PC-3 (cell line): ENCODE measurements at regions not wholly inside any gene's neighbourhood (a gene's known extent, or its start where the extent isn't known, plus 50 kb on each side); places are given as distances from the start of the nearest gene placed in this dataset.

Source experiments
- ATAC-seq: fragments of 200-7000 bp; cut with Tn5 transposase; 2 replicates; pipeline ENCODE4 v1.9.1; 2020; ENCODE audit warnings: mild to moderate bottlenecking, moderate library complexity
- BruUV-seq: library from RNA; stranded (reverse); fragments of 400-500 nt; replicated peaks from 2 replicates; lab custom pipeline; 2021; lab: Mats Ljungman, UMichigan
- CTCF ChIA-PET: fragments of 300-600 bp; sonication (Branson Sonifier 250); formaldehyde crosslinking; loops from one replicate; lab custom pipeline; 2022; ENCODE audit warnings: antibody characterized with exemption; lab: Charles Lee
- POLR2A ChIA-PET: fragments of 300-600 bp; sonication (Branson Sonifier 250); formaldehyde crosslinking; loops from one replicate; lab custom pipeline; 2022; ENCODE audit warnings: antibody characterized with exemption; ENCODE audit not compliant: unreplicated experiment; lab: Charles Lee
- DNase-seq: peaks from one replicate; pipeline ENCODE4 v3.0.0-alpha.2; 2015
- H2AFZ ChIP-seq: fragments of 300-600 bp; sonication (generic); 2 replicates; pipeline ENCODE4 v1.6.0; 2016; ENCODE audit warnings: antibody characterized with exemption, low read length
- H3F3A ChIP-seq: fragments of 300-600 bp; sonication (generic); one replicate; pipeline ENCODE4 v1.6.0; 2017; ENCODE audit warnings: antibody characterized with exemption, low read length, control low read depth, mild to moderate bottlenecking; ENCODE audit not compliant: unreplicated experiment
- H3K27ac ChIP-seq: fragments of 300-600 bp; sonication (generic); 2 replicates; pipeline ENCODE4 v1.5.1; 2016; ENCODE audit warnings: mild to moderate bottlenecking, low read length
- H3K27me3 ChIP-seq: fragments of 300-600 bp; sonication (generic); 2 replicates; pipeline ENCODE4 v1.6.1; 2016; ENCODE audit warnings: low read length, mixed read lengths
- H3K36me3 ChIP-seq: fragments of 300-600 bp; sonication (generic); 2 replicates; pipeline ENCODE4 v1.6.1; 2016; ENCODE audit warnings: low read depth, mixed run types, low read length, mixed read lengths
- H3K4me1 ChIP-seq: fragments of 300-600 bp; sonication (generic); 2 replicates; pipeline ENCODE4 v1.5.1; 2016; ENCODE audit warnings: low read length; ENCODE audit not compliant: insufficient read depth
- H3K4me2 ChIP-seq: fragments of 300-600 bp; sonication (generic); 2 replicates; pipeline ENCODE4 v1.6.0; 2016; ENCODE audit warnings: low read length
- H3K4me3 ChIP-seq: fragments of 300-600 bp; sonication (generic); 2 replicates; pipeline ENCODE4 v1.5.1; 2016; ENCODE audit warnings: mild to moderate bottlenecking, low read length, mixed read lengths
- H3K79me2 ChIP-seq: fragments of 300-600 bp; sonication (generic); 2 replicates; pipeline ENCODE4 v1.6.1; 2017; ENCODE audit warnings: low read length, mixed read lengths
- H3K9ac ChIP-seq: fragments of 300-600 bp; sonication (generic); 2 replicates; pipeline ENCODE4 v1.6.0; 2016; ENCODE audit warnings: mild to moderate bottlenecking, low read length
- H3K9me2 ChIP-seq: fragments of 300-600 bp; sonication (generic); replicated peaks from 2 replicates; pipeline ENCODE4 v1.6.1; 2016; ENCODE audit warnings: mixed run types, low read length, mixed read lengths
- H3K9me3 ChIP-seq: fragments of 300-600 bp; sonication (generic); 2 replicates; pipeline ENCODE4 v1.6.1; 2016; ENCODE audit warnings: low read length, mixed read lengths
- H4K20me1 ChIP-seq: fragments of 300-600 bp; sonication (generic); 2 replicates; pipeline ENCODE4 v1.6.1; 2016; ENCODE audit warnings: low read length, mixed read lengths
- EZH2 ChIP-seq: fragments of 300-600 bp; sonication (generic); IDR thresholded peaks from one replicate; pipeline ENCODE4 v1.6.1; 2017; ENCODE audit warnings: antibody characterized with exemption, mild to moderate bottlenecking, low read length; ENCODE audit not compliant: unreplicated experiment
- EZH2phosphoT487 ChIP-seq: fragments of 300-600 bp; sonication (generic); IDR thresholded peaks from 2 replicates; pipeline ENCODE4 v1.6.1; 2018; ENCODE audit warnings: mild to moderate bottlenecking, antibody characterized with exemption, low read length, borderline replicate concordance
- intact Hi-C: fragments of 100-400 bp; cut with micrococcal nuclease; formaldehyde crosslinking; loops from 2 replicates; pipeline ENCODE4 v1.9.0; 2023
- TF ChIP-seq, protein P1 (sequence below): fragments of 300-600 bp; sonication (generic); conservative IDR thresholded peaks from 2 replicates; pipeline ENCODE4 v1.5.1; 2017; ENCODE audit warnings: antibody characterized with exemption, low read depth, mild to moderate bottlenecking, low read length

GRCh38 chr6:141057761-141058160 is 1075.0 kb upstream of the GJE1 start:
- CTCF ChIA-PET, result no interaction called here
- H2AFZ ChIP-seq, result no peak overlapping the region
- POLR2A ChIA-PET, result no interaction called here
- no peak for DNase-seq
- H3K4me2 ChIP-seq, result no peak overlapping the region
- H3K9me3 ChIP-seq, result no peaks in the 10 kb centered on the region
- no peaks in the 10 kb centered on the region for H3K36me3 ChIP-seq
- no peaks in the 10 kb centered on the region for H3K27me3 ChIP-seq
- no TSS peak for BruUV-seq
- H4K20me1 ChIP-seq, result no peaks in the 10 kb centered on the region
- H3K79me2 ChIP-seq, result no peaks in the 10 kb centered on the region
- no peaks in the 10 kb centered on the region for H3K9me2 ChIP-seq
- intact Hi-C loops, result no loop called here
- H3K27ac ChIP-seq, result no peak overlapping the region
- H3K4me1 ChIP-seq, result no peaks in the 10 kb centered on the region
- no peak for ATAC-seq
- no peak overlapping the region for H3K9ac ChIP-seq
- H3F3A ChIP-seq, result no peaks in the 10 kb centered on the region
- TF ChIP-seq EZH2 (no peak), EZH2phosphoT487 (no peak)
- TF ChIP-seq, protein P1, sequence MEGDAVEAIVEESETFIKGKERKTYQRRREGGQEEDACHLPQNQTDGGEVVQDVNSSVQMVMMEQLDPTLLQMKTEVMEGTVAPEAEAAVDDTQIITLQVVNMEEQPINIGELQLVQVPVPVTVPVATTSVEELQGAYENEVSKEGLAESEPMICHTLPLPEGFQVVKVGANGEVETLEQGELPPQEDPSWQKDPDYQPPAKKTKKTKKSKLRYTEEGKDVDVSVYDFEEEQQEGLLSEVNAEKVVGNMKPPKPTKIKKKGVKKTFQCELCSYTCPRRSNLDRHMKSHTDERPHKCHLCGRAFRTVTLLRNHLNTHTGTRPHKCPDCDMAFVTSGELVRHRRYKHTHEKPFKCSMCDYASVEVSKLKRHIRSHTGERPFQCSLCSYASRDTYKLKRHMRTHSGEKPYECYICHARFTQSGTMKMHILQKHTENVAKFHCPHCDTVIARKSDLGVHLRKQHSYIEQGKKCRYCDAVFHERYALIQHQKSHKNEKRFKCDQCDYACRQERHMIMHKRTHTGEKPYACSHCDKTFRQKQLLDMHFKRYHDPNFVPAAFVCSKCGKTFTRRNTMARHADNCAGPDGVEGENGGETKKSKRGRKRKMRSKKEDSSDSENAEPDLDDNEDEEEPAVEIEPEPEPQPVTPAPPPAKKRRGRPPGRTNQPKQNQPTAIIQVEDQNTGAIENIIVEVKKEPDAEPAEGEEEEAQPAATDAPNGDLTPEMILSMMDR, result no peak
- no peak overlapping the region for H3K4me3 ChIP-seq

- H3K36me3 ChIP-seq, result no peaks in the 10 kb centered on the region
- no peaks in the 10 kb centered on the region for H3K79me2 ChIP-seq
- intact Hi-C loops, result no loop called here
- DNase-seq (no peak), ATAC-seq (no peak)
- no peak overlapping the region for H3K9ac ChIP-seq
- H2AFZ ChIP-seq, result no peak overlapping the region
- H3F3A ChIP-seq, result no peaks in the 10 kb centered on the region
- no peaks in the 10 kb centered on the region for H3K27me3 ChIP-seq
- H3K4me1 ChIP-seq, result no peaks in the 10 kb centered on the region
- no peak overlapping the region for H3K27ac ChIP-seq
- H3K9me2 ChIP-seq, result no peaks in the 10 kb centered on the region
- BruUV-seq, result no TSS peak
- H3K4me3 ChIP-seq, result no peak overlapping the region
- H3K9me3 ChIP-seq, result no peaks in the 10 kb centered on the region
- TF ChIP-seq EZH2 (no peak), EZH2phosphoT487 (no peak)
- TF ChIP-seq, protein P1, result no peak
- ChIA-PET POLR2A (no interaction called here), CTCF (no interaction called here)
- H4K20me1 ChIP-seq, result no peaks in the 10 kb centered on the region
- no peak overlapping the region for H3K4me2 ChIP-seq
These were observed 1075.6 kb upstream of the GJE1 start for GRCh38 chr6:141056945-141057625.

GRCh38 chr6:141050471-141050870 is 1082.3 kb upstream of the GJE1 start:
- no peaks in the 10 kb centered on the region for H3K79me2 ChIP-seq
- H3K4me1 ChIP-seq, result peaks cover 5% of the 10 kb centered on the region
- POLR2A ChIA-PET, result no interaction called here
- H3K9ac ChIP-seq, result no peak overlapping the region
- H4K20me1 ChIP-seq, result no peaks in the 10 kb centered on the region
- no peaks in the 10 kb centered on the region for H3F3A ChIP-seq
- no peak for ATAC-seq
- no peak overlapping the region for H3K27ac ChIP-seq
- intact Hi-C loops, result no loop called here
- no TSS peak for BruUV-seq
- no peak for DNase-seq
- no peaks in the 10 kb centered on the region for H3K36me3 ChIP-seq
- no peaks in the 10 kb centered on the region for H3K9me2 ChIP-seq
- CTCF ChIA-PET, result no interaction called here
- H3K27me3 ChIP-seq, result no peaks in the 10 kb centered on the region
- TF ChIP-seq EZH2phosphoT487 (no peak), EZH2 (no peak)
- TF ChIP-seq, protein P1, result no peak
- no peak overlapping the region for H2AFZ ChIP-seq
- no peak overlapping the region for H3K4me3 ChIP-seq
- no peaks in the 10 kb centered on the region for H3K9me3 ChIP-seq
- no peak overlapping the region for H3K4me2 ChIP-seq
